Left cardiac atrium (tissue), 4 donors: ENCODE measurements at regions not wholly inside any gene's neighbourhood (a gene's known extent, or its start where the extent isn't known, plus 50 kb on each side); places are given as distances from the start of the nearest gene placed in this dataset.
A peak's percentile ranks its signal among the peaks of the same experiment; 100 is the strongest.

Experiments
- ATAC-seq, 2 donors: fragments of 200-7000 bp; cut with Tn5 transposase; one replicate each; pipeline ENCODE4 v1.9.1; 2020; ENCODE audit warnings: mild to moderate bottlenecking in 2 of 2, moderate library complexity in 2 of 2
- DNase-seq: peaks from one replicate; pipeline ENCODE4 v3.0.0-alpha.2; 2020
- intact Hi-C, 2 donors: fragments of 100-400 bp; cut with DNase I; formaldehyde crosslinking; loops; one replicate each; pipeline versions ENCODE4 v1.14.1 to v1.15.1; 2022 to 2023
- donor health status: DM: no; HTN: yes; CAD: no.
- donor health status: DM: no; HTN: yes; CAD: no; lungs with severe emphysema.
- donor health status: DM: yes; HTN: yes; CAD: no.
- donor health status: Dilated cardiomyopathy.

GRCh38 chr16:87165885-87166284 is 151.3 kb downstream of the C16orf95 start:
- intact Hi-C loops, result no loop called here
- DNase-seq (no peak), ATAC-seq (no peak)

- intact Hi-C loops, result no loop called here
These were observed 150.9 kb downstream of the C16orf95 start for GRCh38 chr16:87166321-87166720.

GRCh38 chr16:87166934-87167333 is 150.3 kb downstream of the C16orf95 start:
- intact Hi-C loops, result no loop called here

More at GRCh38 chr16:87166321-87166720, 150.9 kb downstream of the C16orf95 start:
- ATAC-seq (no peak), DNase-seq (no peak)

GRCh38 chr16:87169509-87169995 is 147.6 kb downstream of the C16orf95 start:
- ATAC-seq (no peak), DNase-seq (no peak)
- intact Hi-C loops, result no loop called here

More at GRCh38 chr16:87166934-87167333, 150.3 kb downstream of the C16orf95 start:
- ATAC-seq, result no peak
- no peak for DNase-seq

GRCh38 chr16:87170310-87170709 is 146.9 kb downstream of the C16orf95 start:
- intact Hi-C loops, result no loop called here
- no peak for DNase-seq
- no peak for ATAC-seq

GRCh38 chr16:87171723-87172122 is 145.5 kb downstream of the C16orf95 start:
- DNase-seq, result no peak
- no peak for ATAC-seq
- intact Hi-C loops, result no loop called here

GRCh38 chr16:87172632-87173031 is 144.6 kb downstream of the C16orf95 start:
- intact Hi-C loops, result no loop called here
- no peak for ATAC-seq
- DNase-seq, result no peak

GRCh38 chr16:87173294-87173893 is 143.8 kb downstream of the C16orf95 start:
- ATAC-seq (peak in 1 of 2 donors; percentile 42), DNase-seq (no peak)
- intact Hi-C loops, result no loop called here

GRCh38 chr16:87174061-87174460 is 143.1 kb downstream of the C16orf95 start:
- ATAC-seq (no peak), DNase-seq (no peak)
- intact Hi-C loops, result no loop called here

GRCh38 chr16:87176735-87177134 is 140.5 kb downstream of the C16orf95 start:
- intact Hi-C loops, result no loop called here
- ATAC-seq (no peak), DNase-seq (no peak)

GRCh38 chr16:87177673-87178072 is 139.5 kb downstream of the C16orf95 start:
- DNase-seq (no peak), ATAC-seq (no peak)
- intact Hi-C loops, result no loop called here

- intact Hi-C loops, result no loop called here
- peak; percentile 20 to 40 for ATAC-seq
- no peak for DNase-seq
These were observed 138.9 kb downstream of the C16orf95 start for GRCh38 chr16:87178177-87178863.

- peak; percentile 79 for DNase-seq
These were observed 138.2 kb downstream of the C16orf95 start for GRCh38 chr16:87178977-87179376.

GRCh38 chr16:87180069-87180468 is 137.1 kb downstream of the C16orf95 start:
- ATAC-seq (no peak), DNase-seq (no peak)
- intact Hi-C loops, result no loop called here

More at GRCh38 chr16:87178977-87179376, 138.2 kb downstream of the C16orf95 start:
- ATAC-seq, result peak; percentile 62 to 67
- intact Hi-C loops, result no loop called here

GRCh38 chr16:87182759-87183158 is 134.4 kb downstream of the C16orf95 start:
- no peak for DNase-seq
- intact Hi-C loops, result no loop called here
- no peak for ATAC-seq

GRCh38 chr16:87183647-87184046 is 133.5 kb downstream of the C16orf95 start:
- DNase-seq, result no peak
- intact Hi-C loops, result no loop called here
- no peak for ATAC-seq

GRCh38 chr16:87185308-87185707 is 131.9 kb downstream of the C16orf95 start:
- ATAC-seq (no peak), DNase-seq (no peak)
- intact Hi-C loops, result no loop called here

GRCh38 chr16:87185983-87186382 is 131.2 kb downstream of the C16orf95 start:
- ATAC-seq, result no peak
- intact Hi-C loops, result no loop called here
- no peak for DNase-seq

- no peak for DNase-seq
- no peak for ATAC-seq
- intact Hi-C loops, result no loop called here
These were observed 130.7 kb downstream of the C16orf95 start for GRCh38 chr16:87186446-87186845.

GRCh38 chr16:87186876-87187533 is 130.2 kb downstream of the C16orf95 start:
- DNase-seq, result no peak
- intact Hi-C loops, result no loop called here

More at GRCh38 chr16:87186876-87187533, 130.2 kb downstream of the C16orf95 start:
- no peak for ATAC-seq
